NT2/D1 (cell line): ENCODE measurements at regions not wholly inside any gene's neighbourhood (a gene's known extent, or its start where the extent isn't known, plus 50 kb on each side); places are given as distances from the start of the nearest gene placed in this dataset.

Experiments used
- DNase-seq: peaks from one replicate; pipeline ENCODE4 v3.0.0-alpha.2; 2011; ENCODE audit warnings: low read depth, low spot score
- H3K27me3 ChIP-seq: 2 replicates; pipeline ENCODE4 v1.6.0; 2011; ENCODE audit warnings: mild to moderate bottlenecking; ENCODE audit not compliant: insufficient read length, insufficient read depth
- H3K36me3 ChIP-seq: 2 replicates; pipeline ENCODE4 v1.6.1; 2011; ENCODE audit warnings: mild to moderate bottlenecking, low read length, mixed read lengths; ENCODE audit not compliant: insufficient read depth, insufficient read length
- H3K4me1 ChIP-seq: 2 replicates; pipeline ENCODE4 v1.5.1; 2011; ENCODE audit not compliant: insufficient read depth, insufficient read length
- H3K4me3 ChIP-seq: 2 replicates; pipeline ENCODE4 v1.5.1; 2011; ENCODE audit warnings: low read depth; ENCODE audit not compliant: insufficient read length
- H3K9ac ChIP-seq: 2 replicates; pipeline ENCODE4 v1.6.0; 2011; ENCODE audit warnings: low read depth; ENCODE audit not compliant: insufficient read length
- H3K9me3 ChIP-seq: 2 replicates; pipeline ENCODE4 v1.5.1; 2011; ENCODE audit warnings: mild to moderate bottlenecking, low read length; ENCODE audit not compliant: insufficient read depth
- SUZ12 ChIP-seq: IDR thresholded peaks from 2 replicates; pipeline ENCODE4 v1.6.1; 2011; ENCODE audit not compliant: insufficient read length, insufficient read depth; ENCODE audit errors: extremely low read depth
- YY1 ChIP-seq: IDR thresholded peaks from 2 replicates; pipeline ENCODE4 v1.6.1; 2011; ENCODE audit not compliant: insufficient read length, insufficient read depth
- ZNF274 ChIP-seq: IDR thresholded peaks from 2 replicates; pipeline ENCODE4 v1.6.1; 2011; ENCODE audit warnings: mild to moderate bottlenecking, low read depth, low read length

DNA sequence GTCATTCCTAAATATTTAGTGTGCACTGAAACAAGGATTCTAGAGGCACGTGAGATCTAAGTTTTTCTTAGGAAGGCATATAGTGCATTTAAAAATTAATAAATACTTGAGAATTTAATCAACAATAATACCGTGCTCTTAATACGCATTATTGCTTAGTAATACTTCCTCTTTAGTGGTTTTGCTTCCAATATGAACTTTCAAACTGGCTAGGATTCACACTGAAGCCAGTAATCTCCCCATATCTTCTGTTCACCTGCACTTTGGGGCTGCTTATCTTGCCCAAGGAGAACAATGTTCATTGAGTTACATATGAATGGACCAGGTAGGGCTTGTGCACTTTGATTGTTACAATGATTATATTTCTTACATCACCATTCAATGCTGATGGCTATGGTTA is 180.5 kb upstream of the RIOK2 start:
- Histone ChIP-seq H3K4me3 (no peak overlapping the region), H3K27me3 (no peaks in the 10 kb centered on the region), H3K4me1 (no peaks in the 10 kb centered on the region), H3K9me3 (no peaks in the 10 kb centered on the region), H3K9ac (no peak overlapping the region), H3K36me3 (no peaks in the 10 kb centered on the region)
- no peak for DNase-seq
- TF ChIP-seq ZNF274 (no peak), YY1 (no peak), SUZ12 (no peak)

DNA sequence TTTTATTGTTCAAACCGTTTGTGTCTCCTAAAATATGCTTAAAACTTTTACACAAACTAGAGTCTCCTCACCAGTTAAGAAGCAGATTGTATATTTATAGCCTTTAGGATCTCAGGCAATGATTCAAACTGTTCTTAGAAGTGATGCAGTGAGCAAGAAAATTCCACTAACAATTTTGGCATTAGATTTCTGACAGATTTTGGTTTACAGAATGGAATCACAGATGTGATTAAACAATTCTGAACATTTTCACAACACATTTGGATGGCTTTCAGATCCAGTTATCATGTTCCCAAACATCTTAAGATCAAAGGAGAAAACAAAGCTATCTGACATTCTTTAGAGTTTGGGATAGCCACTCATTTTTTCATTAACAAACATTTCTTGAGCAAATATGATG is 181.7 kb upstream of the RIOK2 start:
- Histone ChIP-seq H3K27me3 (no peaks in the 10 kb centered on the region), H3K9ac (no peak overlapping the region), H3K4me1 (no peaks in the 10 kb centered on the region), H3K4me3 (no peak overlapping the region), H3K36me3 (no peaks in the 10 kb centered on the region), H3K9me3 (no peaks in the 10 kb centered on the region)
- TF ChIP-seq SUZ12: no peak
- no peak for TF ChIP-seq YY1
- TF ChIP-seq ZNF274: no peak
- DNase-seq: no peak

DNA sequence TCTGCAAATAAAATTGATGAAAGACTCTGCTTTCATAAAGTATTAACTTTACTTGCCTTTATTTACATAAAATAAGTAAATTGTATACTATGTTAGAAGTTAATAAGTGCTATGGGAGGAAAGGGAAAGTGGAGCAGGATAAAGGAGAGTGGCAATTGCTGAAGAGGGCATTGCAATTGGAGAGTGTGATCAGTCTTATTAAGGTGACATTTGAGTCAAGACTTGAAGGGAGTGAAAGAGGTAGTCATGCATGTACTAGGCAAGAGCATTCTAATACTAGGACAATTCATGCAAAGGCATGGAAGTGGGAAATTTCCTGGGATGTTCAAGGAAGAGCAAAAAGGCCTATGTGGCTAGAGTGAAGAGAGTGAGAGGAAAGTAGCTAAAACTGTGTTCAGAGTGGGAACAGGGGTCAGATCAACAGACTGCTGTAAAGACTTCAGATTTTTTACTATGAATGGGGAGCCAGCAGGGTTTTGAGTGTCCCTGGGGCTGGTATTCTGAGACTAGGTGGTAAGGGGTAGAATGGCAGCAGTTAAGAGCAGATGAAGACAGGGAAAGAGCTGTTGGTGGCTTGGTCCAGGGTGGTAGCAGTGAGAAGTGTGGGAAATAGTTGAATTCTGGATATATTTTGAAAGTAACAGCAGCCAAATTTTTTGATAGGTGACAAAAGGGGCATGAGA is 182.3 kb upstream of the RIOK2 start:
- no peak for TF ChIP-seq YY1
- TF ChIP-seq ZNF274: no peak
- no peak for TF ChIP-seq SUZ12
- no peaks in the 10 kb centered on the region for H3K36me3 ChIP-seq
- H3K4me3 ChIP-seq: no peak overlapping the region
- H3K9me3 ChIP-seq: no peaks in the 10 kb centered on the region
- no peak overlapping the region for H3K9ac ChIP-seq
- H3K4me1 ChIP-seq: no peaks in the 10 kb centered on the region
- H3K27me3 ChIP-seq: no peaks in the 10 kb centered on the region
- DNase-seq: peak; percentile 5

DNA sequence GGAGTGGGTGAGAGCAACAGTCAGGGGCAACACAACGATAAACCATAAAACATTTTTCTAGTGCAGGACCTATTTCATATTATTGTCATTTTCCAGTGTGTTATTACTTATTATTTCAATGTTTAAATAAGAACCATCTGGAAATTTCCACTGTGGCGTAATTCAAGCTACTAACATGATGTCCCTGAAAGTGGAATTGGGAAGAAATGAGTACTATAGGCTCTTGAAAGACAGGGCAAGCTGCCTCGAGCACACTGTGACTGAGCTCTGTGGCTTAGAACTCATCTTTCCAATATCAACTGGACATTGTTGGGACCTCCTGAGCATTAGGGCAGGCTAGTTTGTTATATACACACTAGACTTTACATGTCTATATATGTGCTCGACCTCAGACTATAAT is 182.9 kb upstream of the RIOK2 start:
- DNase-seq: no peak
- Histone ChIP-seq H3K9me3 (no peaks in the 10 kb centered on the region), H3K36me3 (no peaks in the 10 kb centered on the region), H3K9ac (no peak overlapping the region), H3K27me3 (no peaks in the 10 kb centered on the region), H3K4me1 (no peaks in the 10 kb centered on the region), H3K4me3 (no peak overlapping the region)
- TF ChIP-seq ZNF274 (no peak), SUZ12 (no peak), YY1 (no peak)

DNA sequence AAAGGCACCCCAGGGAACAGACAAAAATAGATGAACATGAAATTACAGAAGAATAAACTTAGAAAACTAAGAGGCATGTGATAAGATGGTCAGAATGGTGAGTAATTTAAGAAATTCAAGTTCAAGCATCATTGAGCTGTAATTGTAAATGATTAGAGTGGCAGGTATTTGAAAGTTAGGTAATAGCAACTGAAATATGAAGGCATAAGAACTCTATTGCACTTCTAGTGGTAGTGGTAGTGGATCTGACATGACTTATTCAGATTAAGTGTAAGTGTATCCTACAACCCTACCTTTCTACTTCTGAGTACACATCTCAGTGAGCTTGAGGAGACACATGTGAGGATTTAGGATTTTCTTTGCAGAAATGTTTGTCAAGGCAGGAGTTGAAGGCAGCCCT is 192.9 kb upstream of the RIOK2 start:
- Histone ChIP-seq H3K4me1 (no peaks in the 10 kb centered on the region), H3K27me3 (no peaks in the 10 kb centered on the region), H3K4me3 (no peak overlapping the region), H3K9ac (no peak overlapping the region), H3K36me3 (no peaks in the 10 kb centered on the region), H3K9me3 (no peaks in the 10 kb centered on the region)
- no peak for DNase-seq
- no peak for TF ChIP-seq SUZ12

DNA sequence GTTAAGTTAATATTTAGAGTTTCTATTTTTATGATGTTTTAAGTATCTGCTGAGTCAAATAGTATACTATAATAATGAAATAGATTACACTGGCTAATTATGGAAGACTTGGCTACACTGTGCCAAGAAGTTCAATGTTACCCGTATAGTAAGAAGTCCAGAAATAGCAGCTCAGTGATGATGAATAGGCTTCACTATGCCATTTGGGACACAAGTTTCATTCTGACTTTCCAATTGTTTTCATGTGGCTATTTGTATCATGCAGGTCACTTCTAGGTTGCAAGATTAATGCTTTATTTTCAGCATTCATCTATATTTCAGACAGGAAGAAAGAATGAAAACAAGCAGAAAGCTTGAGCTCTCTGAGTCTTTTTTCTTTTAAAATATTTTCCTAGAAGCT is 194.5 kb upstream of the RIOK2 start:
- Histone ChIP-seq H3K9me3 (no peaks in the 10 kb centered on the region), H3K27me3 (no peaks in the 10 kb centered on the region), H3K9ac (no peak overlapping the region), H3K4me1 (no peaks in the 10 kb centered on the region), H3K36me3 (no peaks in the 10 kb centered on the region), H3K4me3 (no peak overlapping the region)
- DNase-seq: no peak
- TF ChIP-seq YY1: no peak
- TF ChIP-seq SUZ12: no peak
- no peak for TF ChIP-seq ZNF274

DNA sequence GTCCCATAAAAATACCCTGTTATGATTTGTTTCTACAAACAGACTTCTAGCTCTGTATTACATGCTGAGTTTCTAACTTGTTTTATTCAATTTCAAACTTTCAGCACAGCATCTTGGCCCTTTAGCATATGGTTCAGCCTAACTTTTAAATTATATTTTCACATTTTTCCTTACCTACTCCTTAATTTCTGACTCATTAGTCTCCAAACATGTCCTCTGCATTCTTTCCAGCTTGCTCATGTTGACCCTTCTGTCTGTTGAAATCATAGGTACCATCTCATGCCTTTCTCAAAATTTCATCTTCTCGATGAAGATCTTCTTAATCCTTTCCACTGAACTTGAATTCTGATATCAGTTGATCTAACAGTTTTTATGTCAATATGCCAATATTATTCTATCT is 200.9 kb upstream of the RIOK2 start:
- TF ChIP-seq ZNF274 (no peak), SUZ12 (no peak), YY1 (no peak)
- Histone ChIP-seq H3K4me3 (no peak overlapping the region), H3K36me3 (no peaks in the 10 kb centered on the region), H3K9me3 (no peaks in the 10 kb centered on the region), H3K4me1 (no peaks in the 10 kb centered on the region), H3K9ac (no peak overlapping the region), H3K27me3 (no peaks in the 10 kb centered on the region)
- DNase-seq: no peak
